ENCODE measurements at regions not wholly inside any gene's neighbourhood (a gene's known extent, or its start where the extent isn't known, plus 50 kb on each side); places are given as distances from the start of the nearest gene placed in this dataset.
"Not testable (repeated sequence)": the region's sequence is repeated elsewhere in the genome, so short reads cannot be mapped to it uniquely, and the experiment has no call there.

GRCh38 chr1:43098200-43098599, 73.9 kb downstream of the EBNA1BP2 start:
- H3K4me3 ChIP-seq: no peak overlapping the region

GRCh38 chr1:43096528-43096927, 75.6 kb downstream of the EBNA1BP2 start:
- DNase-seq; H3K36me3 ChIP-seq; H3K27me3 ChIP-seq; H3K4me3 ChIP-seq; H3K4me1 ChIP-seq (ENCODE audit: insufficient read depth); intact Hi-C loops (cut with DNase I); H3K9me3 ChIP-seq; H3K27ac ChIP-seq: not testable (repeated sequence)
- WGBS, 3 donors: 87 to 95% (median 91%) methylated on average over 3 of the region's 3 CpGs

More at GRCh38 chr1:43098200-43098599, 73.9 kb downstream of the EBNA1BP2 start:
- intact Hi-C loops (cut with DNase I): no loop called here
- H3K27me3 ChIP-seq: no peaks in the 10 kb centered on the region
- H3K4me1 ChIP-seq (ENCODE audit: insufficient read depth): no peaks in the 10 kb centered on the region
- TF ChIP-seq EP300 (IDR thresholded peaks at IDR 0.05) (no peak), POLR2A (IDR thresholded peaks at IDR 0.05) (no peak), CTCF (IDR thresholded peaks at IDR 0.05) (no peak)
- no peak for DNase-seq
- H3K36me3 ChIP-seq: no peaks in the 10 kb centered on the region
- WGBS, 3 donors: 36 to 55% (median 54%) methylated on average over 2 of the region's 2 CpGs
- H3K9me3 ChIP-seq: no peaks in the 10 kb centered on the region
- no peak overlapping the region for H3K27ac ChIP-seq

- H3K4me3 ChIP-seq; DNase-seq; H3K27ac ChIP-seq; H3K9me3 ChIP-seq; H3K27me3 ChIP-seq; H3K4me1 ChIP-seq (ENCODE audit: insufficient read depth); intact Hi-C loops (cut with DNase I); H3K36me3 ChIP-seq: not testable (repeated sequence)
- 60 to 69% (median 66%) methylated on average over 7 of the region's 7 CpGs for WGBS, 3 donors
These were observed 81.3 kb downstream of the EBNA1BP2 start for GRCh38 chr1:43090812-43091211.

GRCh38 chr1:43090157-43090556, 81.9 kb downstream of the EBNA1BP2 start:
- H3K27me3 ChIP-seq; intact Hi-C loops (cut with DNase I); H3K9me3 ChIP-seq; H3K27ac ChIP-seq; H3K4me3 ChIP-seq; H3K4me1 ChIP-seq (ENCODE audit: insufficient read depth); H3K36me3 ChIP-seq; DNase-seq: not testable (repeated sequence)
- WGBS, 3 donors: 75 to 81% (median 78%) methylated on average over 2 of the region's 2 CpGs

GRCh38 chr1:43083375-43083891, 88.7 kb downstream of the EBNA1BP2 start:
- 76 to 90% (median 86%) methylated on average over 1 of the region's 1 CpG for WGBS, 3 donors
- DNase-seq: no peak
- intact Hi-C loops (cut with DNase I): no loop called here

GRCh38 chr1:43082740-43083139, 89.3 kb downstream of the EBNA1BP2 start:
- Histone ChIP-seq H3K4me1 (ENCODE audit: insufficient read depth) (no peaks in the 10 kb centered on the region), H3K27ac (no peak overlapping the region), H3K27me3 (no peaks in the 10 kb centered on the region), H3K36me3 (no peaks in the 10 kb centered on the region), H3K9me3 (no peaks in the 10 kb centered on the region), H3K4me3 (no peak overlapping the region)
- no peak for DNase-seq
- 70 to 75% (median 71%) methylated on average over 6 of the region's 6 CpGs for WGBS, 3 donors
- intact Hi-C loops (cut with DNase I): no loop called here
- no peak for TF ChIP-seq CTCF (IDR thresholded peaks at IDR 0.05)
- TF ChIP-seq POLR2A (IDR thresholded peaks at IDR 0.05): no peak
- no peak for TF ChIP-seq EP300 (IDR thresholded peaks at IDR 0.05)

More at GRCh38 chr1:43083375-43083891, 88.7 kb downstream of the EBNA1BP2 start:
- H3K27ac ChIP-seq: no peak overlapping the region
- H3K27me3 ChIP-seq: no peaks in the 10 kb centered on the region
- H3K36me3 ChIP-seq: no peaks in the 10 kb centered on the region
- no peak overlapping the region for H3K4me3 ChIP-seq
- TF ChIP-seq EP300 (IDR thresholded peaks at IDR 0.05) (no peak), CTCF (IDR thresholded peaks at IDR 0.05) (no peak), POLR2A (IDR thresholded peaks at IDR 0.05) (no peak)
- H3K9me3 ChIP-seq: no peaks in the 10 kb centered on the region
- H3K4me1 ChIP-seq (ENCODE audit: insufficient read depth): no peaks in the 10 kb centered on the region
